GM12874 (cell line): ENCODE measurements at regions not wholly inside any gene's neighbourhood (a gene's known extent, or its start where the extent isn't known, plus 50 kb on each side); places are given as distances from the start of the nearest gene placed in this dataset.

Experiments used
- TF ChIP-seq, protein P1 (sequence below): IDR thresholded peaks from 2 replicates; pipeline ENCODE4 v1.5.1; 2011; ENCODE audit warnings: low read depth, mild to moderate bottlenecking, control low read depth, low read length, moderate library complexity; ENCODE audit not compliant: insufficient read depth

DNA sequence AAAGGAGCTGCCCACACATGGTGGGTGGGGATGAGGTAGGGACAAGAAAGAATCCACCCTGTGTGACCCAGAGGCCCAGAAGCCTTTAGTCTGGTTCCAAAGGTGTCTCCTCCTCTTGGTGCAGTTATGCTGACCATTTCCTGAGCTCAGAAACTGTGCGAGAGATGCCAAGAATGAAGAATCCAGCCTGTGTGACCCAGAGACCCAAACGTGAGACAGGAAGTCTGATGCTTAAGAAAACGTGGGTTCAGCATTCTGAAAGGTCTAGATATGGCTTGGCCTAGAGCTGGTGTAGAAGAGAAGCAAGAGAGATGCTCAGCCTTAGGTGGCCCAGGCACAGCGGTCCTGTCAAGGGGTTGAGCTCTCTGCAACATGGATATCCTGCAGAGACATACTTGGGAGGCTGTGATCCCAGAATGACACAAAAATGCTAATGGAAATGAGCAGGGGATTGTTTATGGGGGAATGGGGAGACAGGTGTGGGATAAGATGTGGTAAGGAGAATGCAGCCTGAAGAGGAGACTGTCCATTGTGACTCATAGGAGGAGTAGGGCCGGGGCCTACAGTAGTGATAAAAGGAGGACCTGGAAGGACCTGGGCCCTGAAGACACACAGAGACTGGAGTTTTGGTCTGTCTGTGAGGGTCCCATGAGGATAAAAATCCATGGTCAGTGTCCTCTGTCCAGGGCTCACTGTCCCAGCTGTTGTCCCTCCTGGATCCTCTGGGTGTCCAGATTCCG is 79.0 kb downstream of the ZNF280B start:
- TF ChIP-seq, protein P1, sequence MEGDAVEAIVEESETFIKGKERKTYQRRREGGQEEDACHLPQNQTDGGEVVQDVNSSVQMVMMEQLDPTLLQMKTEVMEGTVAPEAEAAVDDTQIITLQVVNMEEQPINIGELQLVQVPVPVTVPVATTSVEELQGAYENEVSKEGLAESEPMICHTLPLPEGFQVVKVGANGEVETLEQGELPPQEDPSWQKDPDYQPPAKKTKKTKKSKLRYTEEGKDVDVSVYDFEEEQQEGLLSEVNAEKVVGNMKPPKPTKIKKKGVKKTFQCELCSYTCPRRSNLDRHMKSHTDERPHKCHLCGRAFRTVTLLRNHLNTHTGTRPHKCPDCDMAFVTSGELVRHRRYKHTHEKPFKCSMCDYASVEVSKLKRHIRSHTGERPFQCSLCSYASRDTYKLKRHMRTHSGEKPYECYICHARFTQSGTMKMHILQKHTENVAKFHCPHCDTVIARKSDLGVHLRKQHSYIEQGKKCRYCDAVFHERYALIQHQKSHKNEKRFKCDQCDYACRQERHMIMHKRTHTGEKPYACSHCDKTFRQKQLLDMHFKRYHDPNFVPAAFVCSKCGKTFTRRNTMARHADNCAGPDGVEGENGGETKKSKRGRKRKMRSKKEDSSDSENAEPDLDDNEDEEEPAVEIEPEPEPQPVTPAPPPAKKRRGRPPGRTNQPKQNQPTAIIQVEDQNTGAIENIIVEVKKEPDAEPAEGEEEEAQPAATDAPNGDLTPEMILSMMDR = no peak

DNA sequence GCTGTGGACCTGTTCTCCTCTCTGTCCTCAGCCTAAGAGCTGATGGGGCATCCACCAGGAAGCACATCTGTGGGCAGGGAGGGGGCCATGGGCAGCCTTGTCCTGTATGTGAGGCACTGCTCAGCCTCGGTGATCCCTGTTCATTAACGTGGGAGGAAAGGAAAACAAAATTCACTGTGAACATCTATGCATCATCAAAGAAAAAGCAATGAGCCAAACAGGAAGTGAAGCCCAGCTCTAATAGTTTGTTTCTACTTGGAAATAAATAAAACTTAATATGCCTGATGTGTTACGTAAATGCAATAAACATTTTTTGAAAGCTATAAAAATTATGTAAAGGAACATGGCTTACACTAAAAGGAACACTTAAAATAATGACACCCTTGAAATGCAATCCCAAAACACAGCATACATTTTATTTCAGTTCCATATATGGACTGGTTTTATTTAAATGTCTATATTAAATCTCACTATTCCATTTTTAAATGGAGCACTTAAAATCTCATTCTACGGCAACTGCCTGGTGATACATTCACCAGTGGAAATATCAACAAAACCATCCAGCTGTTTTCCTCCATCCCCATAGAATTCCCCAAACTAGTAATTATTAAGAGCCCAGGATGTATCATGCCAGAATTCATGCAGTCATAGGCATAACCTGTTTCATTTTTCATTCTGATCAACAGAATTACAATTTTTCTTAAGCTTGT is 78.3 kb downstream of the ZNF280B start:
- TF ChIP-seq, protein P1 = no peak

DNA sequence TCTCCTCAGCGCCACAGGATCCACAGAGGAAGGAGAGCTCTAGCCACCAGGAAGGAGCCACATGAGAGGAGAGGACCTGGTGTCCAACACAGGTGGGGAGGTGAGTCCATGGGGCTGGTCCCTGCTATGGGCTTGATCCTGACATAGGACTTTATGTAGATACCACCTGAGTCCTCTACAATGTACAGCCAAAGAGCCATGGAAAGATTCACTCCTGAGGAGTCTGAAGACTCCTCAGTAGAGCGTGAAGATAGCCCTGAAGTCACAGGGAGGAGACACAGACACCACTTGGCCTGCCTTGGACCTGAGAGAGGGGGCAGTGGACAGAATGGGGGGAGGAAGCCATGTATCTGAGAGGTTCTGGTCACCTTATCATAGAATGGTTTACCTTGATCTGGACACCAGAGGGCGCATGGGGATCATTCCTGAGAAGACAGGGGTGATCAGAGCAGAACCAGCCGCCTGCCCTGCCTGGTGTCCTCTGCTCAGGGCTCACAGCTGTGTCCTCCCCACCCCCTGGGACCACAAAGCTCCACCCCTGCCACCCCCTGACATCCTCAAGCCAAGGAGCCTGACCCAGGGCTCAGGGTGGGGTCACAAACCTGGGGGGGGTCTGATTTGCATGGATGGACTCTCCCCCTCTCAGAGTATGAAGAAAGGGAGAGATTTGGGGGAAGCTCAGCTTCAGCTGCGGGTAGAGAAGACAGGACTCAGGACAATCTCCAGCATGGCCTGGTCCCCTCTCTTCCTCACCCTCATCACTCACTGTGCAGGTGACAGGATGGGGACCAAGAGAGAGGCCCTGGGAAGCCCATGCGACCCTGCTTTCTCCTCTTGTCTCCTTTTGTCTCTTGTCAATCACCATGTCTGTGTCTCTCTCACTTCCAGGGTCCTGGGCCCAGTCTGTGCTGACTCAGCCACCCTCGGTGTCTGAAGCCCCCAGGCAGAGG is 77.0 kb downstream of the ZNF280B start:
- TF ChIP-seq, protein P1 = peak; percentile 82

DNA sequence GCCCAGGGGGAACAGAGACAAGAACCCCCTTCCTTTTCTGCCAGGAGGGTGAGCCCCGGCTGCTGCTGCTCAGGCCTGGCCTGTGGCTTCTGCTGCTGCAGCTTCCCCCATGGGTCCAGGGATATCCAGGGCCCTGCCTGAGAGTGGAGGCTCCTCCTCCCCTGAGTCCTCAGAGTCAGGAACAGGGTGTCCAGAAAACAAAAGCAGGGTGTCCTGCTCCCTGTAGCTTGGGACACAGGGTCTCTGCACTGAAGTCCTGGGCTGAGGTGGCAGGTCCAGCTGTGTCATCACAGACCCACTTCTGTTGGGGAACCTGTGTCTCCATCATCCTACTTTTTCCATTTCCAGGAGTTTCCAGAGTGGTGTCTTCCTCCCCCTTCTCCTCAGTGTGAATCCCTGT is 76.1 kb downstream of the ZNF280B start:
- TF ChIP-seq, protein P1 = no peak

DNA sequence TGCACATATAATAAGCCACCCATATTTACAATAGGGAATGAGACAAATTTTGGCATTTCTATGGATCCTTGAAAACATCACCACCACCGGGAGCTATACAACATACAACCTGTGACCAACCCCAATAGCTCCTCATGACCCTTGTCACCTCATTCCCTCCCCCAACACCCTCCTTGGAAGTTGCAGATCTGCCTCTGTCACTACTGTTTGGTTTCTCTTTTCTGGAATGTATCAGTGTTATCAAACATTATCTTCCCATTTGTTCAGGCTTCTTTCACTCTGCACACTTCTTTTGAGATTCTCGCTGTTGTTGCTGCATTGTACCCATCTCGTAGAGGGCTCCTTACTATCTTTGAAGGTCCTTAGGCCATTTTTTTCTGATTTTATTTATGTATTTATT is 75.6 kb downstream of the ZNF280B start:
- TF ChIP-seq, protein P1 = no peak

DNA sequence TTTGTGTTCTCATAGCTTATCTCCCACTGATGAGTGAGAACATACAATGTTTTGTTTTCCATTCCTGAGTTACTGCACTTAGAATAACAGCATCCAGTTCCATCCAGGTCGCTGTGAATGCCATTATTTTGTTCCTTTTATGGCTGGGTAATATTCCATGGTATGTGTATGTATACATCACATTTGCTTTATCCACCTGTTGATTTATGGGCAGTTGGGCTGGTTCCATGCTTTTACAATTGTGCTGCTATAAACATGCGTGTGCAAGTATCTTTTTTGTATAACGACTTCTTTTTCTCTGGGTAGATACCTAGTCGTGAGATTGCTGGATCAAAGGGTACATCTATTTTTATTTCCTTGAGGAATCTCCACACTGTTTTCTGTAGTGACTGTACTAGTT is 74.8 kb downstream of the ZNF280B start:
- TF ChIP-seq, protein P1 = no peak
